Upper lobe of left lung (tissue), 4 donors: ENCODE measurements at regions not wholly inside any gene's neighbourhood (a gene's known extent, or its start where the extent isn't known, plus 50 kb on each side); places are given as distances from the start of the nearest gene placed in this dataset.

Experiments
- CTCF ChIP-seq, 6 experiments: fragments of 450-650 bp in 4 of 6; fragments of 200-600 bp in 2 of 6; sonication (generic) in 2 of 6; IDR thresholded peaks; one replicate each; pipeline ENCODE4 v1.5.1; 2016 to 2019; ENCODE audit warnings: antibody characterized with exemption in 6 of 6
- EP300 ChIP-seq, 4 donors: sonication (generic); formaldehyde crosslinking; IDR thresholded peaks; one replicate each; pipeline ENCODE4 v1.5.1; 2017; ENCODE audit warnings: antibody characterized with exemption in 4 of 4, control low read depth in 2 of 4
- POLR2AphosphoS5 ChIP-seq, 2 donors: sonication (generic); formaldehyde crosslinking; IDR thresholded peaks; one replicate each; pipeline ENCODE4 v1.5.1; 2017; ENCODE audit warnings: antibody characterized with exemption in 2 of 2

DNA sequence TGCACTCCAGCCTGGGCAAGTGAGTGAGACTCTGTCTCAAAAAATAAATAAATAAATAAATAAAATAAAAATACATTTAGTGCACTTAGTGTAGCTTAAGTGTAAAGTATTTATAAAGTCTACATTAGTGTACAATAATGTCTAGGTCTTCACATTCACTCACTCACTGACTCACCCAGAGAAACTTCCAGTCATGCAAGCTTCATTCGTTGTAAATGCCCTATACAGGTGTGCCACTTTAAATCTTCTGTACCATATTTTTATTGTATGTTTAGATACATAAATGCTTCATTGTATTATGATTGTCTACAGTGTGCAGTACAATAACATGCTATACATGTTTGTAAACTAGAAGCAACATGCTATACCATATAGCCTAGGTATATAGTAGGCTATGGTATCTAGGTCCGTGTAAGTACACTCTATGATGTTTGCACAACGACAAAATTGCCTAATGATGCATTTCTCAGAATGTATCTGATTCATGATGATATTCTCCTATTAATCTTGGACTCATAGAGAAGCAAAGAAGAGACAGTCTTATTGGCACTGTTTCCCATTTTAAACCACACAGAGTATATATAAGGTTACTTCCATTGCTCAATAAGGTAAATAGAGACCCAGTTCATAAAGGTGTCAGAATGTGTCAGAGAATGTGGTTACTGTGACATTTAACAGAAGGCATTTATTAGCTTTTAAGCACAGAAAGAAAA lies 1314.9 kb downstream of the CDH11 start:
- no peak for TF ChIP-seq POLR2AphosphoS5 (IDR thresholded peaks at IDR 0.05)
- no peak for TF ChIP-seq CTCF (IDR thresholded peaks at IDR 0.05)
- TF ChIP-seq EP300 (IDR thresholded peaks at IDR 0.05), result no peak
